GM12872 (cell line): ENCODE measurements at regions not wholly inside any gene's neighbourhood (a gene's known extent, or its start where the extent isn't known, plus 50 kb on each side); places are given as distances from the start of the nearest gene placed in this dataset.

Experiments
- CTCF ChIP-seq: IDR thresholded peaks from 3 replicates; pipeline ENCODE4 v1.5.1; 2011; ENCODE audit warnings: low read depth, mild to moderate bottlenecking, low read length, moderate library complexity; ENCODE audit not compliant: insufficient read depth

GRCh38 chr9:73219985-73220626, 68.4 kb downstream of the ANXA1 start:
- no peak for TF ChIP-seq CTCF

GRCh38 chr9:73223594-73223993, 71.9 kb downstream of the ANXA1 start:
- no peak for TF ChIP-seq CTCF

- TF ChIP-seq CTCF, result no peak
Measured at GRCh38 chr9:73229543-73229942, 77.9 kb downstream of the ANXA1 start.

GRCh38 chr9:73230251-73230650, 78.6 kb downstream of the ANXA1 start:
- no peak for TF ChIP-seq CTCF

GRCh38 chr9:73231203-73231602, 79.5 kb downstream of the ANXA1 start:
- TF ChIP-seq CTCF, result no peak

- TF ChIP-seq CTCF, result no peak
Measured at GRCh38 chr9:73233359-73234007, 81.8 kb downstream of the ANXA1 start.

GRCh38 chr9:73234008-73234360, 82.3 kb downstream of the ANXA1 start:
- no peak for TF ChIP-seq CTCF
